Neural crest cell (in vitro differentiated cells): ENCODE measurements at regions not wholly inside any gene's neighbourhood (a gene's known extent, or its start where the extent isn't known, plus 50 kb on each side); places are given as distances from the start of the nearest gene placed in this dataset.

ENCODE experiments used
- DNase-seq: peaks from one replicate; pipeline ENCODE4 v3.0.0; 2021; ENCODE audit warnings: low read depth, mixed read lengths, low spot score
- H3K27ac Mint-ChIP-seq: one replicate; pipeline ENCODE4 v1.8.0; 2021; ENCODE audit warnings: mild to moderate bottlenecking, mixed read lengths; ENCODE audit not compliant: unreplicated experiment
- H3K27me3 Mint-ChIP-seq: 2 replicates; pipeline ENCODE4 v1.8.0; 2021; ENCODE audit warnings: low read depth, mild to moderate bottlenecking, mixed read lengths
- H3K36me3 Mint-ChIP-seq: 2 replicates; pipeline ENCODE4 v1.8.0; 2021; ENCODE audit warnings: low read depth, mild to moderate bottlenecking, mixed read lengths
- H3K4me1 Mint-ChIP-seq: 2 replicates; pipeline ENCODE4 v1.8.0; 2021; ENCODE audit warnings: mixed read lengths
- H3K4me3 Mint-ChIP-seq: one replicate; pipeline ENCODE4 v1.8.0; 2021; ENCODE audit warnings: mild to moderate bottlenecking, mixed read lengths
- H3K9me3 Mint-ChIP-seq: 2 replicates; pipeline ENCODE4 v1.8.0; 2021; ENCODE audit warnings: mixed read lengths
- CTCF ChIP-seq: fragments of 200-600 bp; sonication (generic); conservative IDR thresholded peaks from 2 replicates; pipeline ENCODE4 v1.5.0; 2021; ENCODE audit warnings: antibody characterized with exemption, mild to moderate bottlenecking

- Mint-ChIP-seq H3K4me3 (no peak overlapping the region), H3K27ac (no peak overlapping the region), H3K9me3 (peaks cover 3% of the 10 kb centered on the region)
These were observed 553.7 kb downstream of the MCTP2 start for GRCh38 chr15:94785091-94785490.

GRCh38 chr15:94791008-94791407 is 559.6 kb downstream of the MCTP2 start:
- Mint-ChIP-seq H3K27me3 (no peaks in the 10 kb centered on the region), H3K4me3 (no peak overlapping the region), H3K9me3 (no peaks in the 10 kb centered on the region), H3K4me1 (no peaks in the 10 kb centered on the region), H3K36me3 (no peaks in the 10 kb centered on the region), H3K27ac (no peak overlapping the region)
- TF ChIP-seq CTCF = no peak
- DNase-seq = no peak

More at GRCh38 chr15:94785091-94785490, 553.7 kb downstream of the MCTP2 start:
- H3K36me3 Mint-ChIP-seq = no peaks in the 10 kb centered on the region
- TF ChIP-seq CTCF = no peak
- no peaks in the 10 kb centered on the region for H3K27me3 Mint-ChIP-seq
- no peak for DNase-seq
- H3K4me1 Mint-ChIP-seq = no peaks in the 10 kb centered on the region

GRCh38 chr15:94791510-94791909 is 560.1 kb downstream of the MCTP2 start:
- Mint-ChIP-seq H3K4me3 (no peak overlapping the region), H3K9me3 (no peaks in the 10 kb centered on the region), H3K27me3 (no peaks in the 10 kb centered on the region), H3K4me1 (no peaks in the 10 kb centered on the region), H3K27ac (no peak overlapping the region), H3K36me3 (no peaks in the 10 kb centered on the region)
- no peak for DNase-seq
- no peak for TF ChIP-seq CTCF

- Mint-ChIP-seq H3K36me3 (peaks cover 2% of the 10 kb centered on the region), H3K9me3 (peaks cover 2% of the 10 kb centered on the region), H3K4me3 (no peak overlapping the region), H3K27ac (no peak overlapping the region), H3K27me3 (no peaks in the 10 kb centered on the region), H3K4me1 (no peaks in the 10 kb centered on the region)
- no peak for DNase-seq
- TF ChIP-seq CTCF = no peak
These were observed 560.8 kb downstream of the MCTP2 start for GRCh38 chr15:94792196-94792595.

GRCh38 chr15:94793207-94793606 is 561.8 kb downstream of the MCTP2 start:
- no peak for DNase-seq
- Mint-ChIP-seq H3K27ac (no peak overlapping the region), H3K27me3 (no peaks in the 10 kb centered on the region), H3K4me1 (no peaks in the 10 kb centered on the region), H3K4me3 (no peak overlapping the region), H3K36me3 (peaks cover 5% of the 10 kb centered on the region), H3K9me3 (peaks cover 5% of the 10 kb centered on the region)
- no peak for TF ChIP-seq CTCF

GRCh38 chr15:94793641-94794040 is 562.3 kb downstream of the MCTP2 start:
- peaks cover 5% of the 10 kb centered on the region for H3K36me3 Mint-ChIP-seq
- no peaks in the 10 kb centered on the region for H3K4me1 Mint-ChIP-seq
- H3K9me3 Mint-ChIP-seq = peaks cover 5% of the 10 kb centered on the region
- DNase-seq = no peak
- H3K4me3 Mint-ChIP-seq = no peak overlapping the region
- H3K27ac Mint-ChIP-seq = no peak overlapping the region
- H3K27me3 Mint-ChIP-seq = no peaks in the 10 kb centered on the region
- no peak for TF ChIP-seq CTCF
